ENCODE measurements at regions not wholly inside any gene's neighbourhood (a gene's known extent, or its start where the extent isn't known, plus 50 kb on each side); places are given as distances from the start of the nearest gene placed in this dataset.

DNA sequence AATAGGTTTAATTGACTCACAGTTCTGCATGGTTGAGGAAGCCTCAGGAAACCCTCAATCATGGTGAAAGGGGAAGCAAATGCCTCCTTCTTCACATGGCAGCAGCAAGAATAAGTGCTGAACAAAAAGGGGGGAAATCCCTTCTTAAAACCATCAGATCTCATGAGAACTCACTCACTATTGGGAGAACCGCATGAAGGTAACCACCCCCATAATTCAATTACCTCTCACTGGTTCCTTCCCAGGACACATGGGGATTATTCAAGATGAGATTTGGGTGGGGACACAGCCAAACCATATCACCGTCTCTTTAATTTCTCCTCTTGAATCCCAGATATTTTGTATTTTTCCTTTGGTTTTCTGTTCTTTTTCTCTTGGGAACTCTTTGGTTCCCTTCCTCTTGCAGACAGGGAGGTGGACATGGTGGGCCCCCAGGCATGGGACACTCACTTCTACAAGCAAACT, 223.6 kb downstream of the TBXT start:
- ChIA-PET POLR2A (no interaction called here), CTCF (ENCODE audit: low intra/inter-chr PET ratio, low total read pairs) (no interaction called here)
- no peak for FAIRE-seq
- no peaks in the 10 kb centered on the region for H3K79me2 ChIP-seq (ENCODE audit: insufficient read depth, low read length)
- H3K4me1 ChIP-seq (ENCODE audit: insufficient read depth, low read length), result no peaks in the 10 kb centered on the region
- in situ Hi-C loops (cut with HindIII; ENCODE audit: extremely low pct_ligation_motif_present, low pct_unique_long_range_greater_than_20kb), result no loop called here
- intact Hi-C loops (cut with micrococcal nuclease; ENCODE audit: unreplicated experiment), result no loop called here
- H3K36me3 ChIP-seq (replicated peaks in 1 of 2; ENCODE audit: control insufficient read depth in 1 of 2, insufficient read depth in 2 of 2, low read length in 2 of 2), result no peaks in the 10 kb centered on the region
- no peak overlapping the region for H3K9ac ChIP-seq (ENCODE audit: insufficient read depth, low read depth, low read length)
- no peak for ATAC-seq
- DNase-seq (ENCODE audit: low spot score), result no peak
- H4K20me1 ChIP-seq (ENCODE audit: insufficient read depth, low read length), result no peaks in the 10 kb centered on the region
- no peak for TF ChIP-seq ZNF317 (CRISPR knock-in tag; IDR thresholded peaks at IDR 0.05)
- no peak for TF ChIP-seq CEBPB (IDR thresholded peaks at IDR 0.05; ENCODE audit: borderline replicate concordance, low read depth, low read length)
- no peak overlapping the region for H3K27ac ChIP-seq (ENCODE audit: extremely low read length, insufficient read depth, low read length)
- BruUV-seq (replicated peaks), result no TSS peak
- 22% methylated on average over 2 of the region's 2 CpGs for WGBS (ENCODE audit: low lambda C conversion rate)
- H2AFZ ChIP-seq (ENCODE audit: low read length), result no peak overlapping the region
- no peak overlapping the region for H3K4me2 ChIP-seq (ENCODE audit: low read depth, low read length)
- H3K27me3 ChIP-seq (ENCODE audit: control insufficient read depth in 1 of 2, insufficient read depth in 2 of 2, low read length in 2 of 2), result peaks cover under 1 to 8% of the 10 kb centered on the region in 2 experiments; a peak in 2 of 5 replicates
- no peak overlapping the region for H3K4me3 ChIP-seq (replicated peaks in 1 of 3; ENCODE audit: insufficient read depth in 1 of 3, low read depth in 2 of 3, low read length in 3 of 3)
- H3K9me3 ChIP-seq (ENCODE audit: low read length), result no peaks in the 10 kb centered on the region

DNA sequence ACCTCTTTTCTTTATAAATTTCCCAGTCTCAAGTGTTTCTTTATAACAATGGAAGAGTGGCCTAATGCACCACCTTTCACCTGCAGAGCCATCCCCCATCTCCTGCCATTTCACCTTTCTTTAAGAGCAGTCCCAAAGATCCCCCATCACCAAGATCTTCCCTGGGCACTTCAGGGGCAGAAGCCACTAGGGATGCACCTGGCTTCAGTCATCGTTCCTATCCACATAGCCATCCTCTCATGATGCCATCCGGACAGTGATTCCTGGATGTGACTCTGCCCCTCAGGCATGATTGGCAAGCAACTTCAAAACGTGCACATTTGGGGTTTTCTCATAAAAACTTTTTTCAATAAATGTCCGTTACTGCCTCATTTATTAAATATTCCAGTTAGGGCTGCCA, 225.9 kb downstream of the TBXT start:
- no peak for DNase-seq (ENCODE audit: low spot score)
- 0 out of 5 replicates have a peak, but pooled peaks cover 0 to 3% of the 10 kb centered on the region in 2 experiments for H3K27me3 ChIP-seq (ENCODE audit: control insufficient read depth in 1 of 2, insufficient read depth in 2 of 2, low read length in 2 of 2)
- ChIA-PET CTCF (ENCODE audit: low intra/inter-chr PET ratio, low total read pairs) (no interaction called here), POLR2A (no interaction called here)
- H3K9ac ChIP-seq (ENCODE audit: insufficient read depth, low read depth, low read length), result no peak overlapping the region
- H3K36me3 ChIP-seq (replicated peaks in 1 of 2; ENCODE audit: control insufficient read depth in 1 of 2, insufficient read depth in 2 of 2, low read length in 2 of 2), result no peaks in the 10 kb centered on the region
- H3K27ac ChIP-seq (ENCODE audit: extremely low read length, insufficient read depth, low read length), result no peak overlapping the region
- no peak overlapping the region for H3K4me2 ChIP-seq (ENCODE audit: low read depth, low read length)
- BruUV-seq (replicated peaks), result no TSS peak
- WGBS (ENCODE audit: low lambda C conversion rate), result 23% methylated on average over 4 of the region's 4 CpGs
- no peaks in the 10 kb centered on the region for H4K20me1 ChIP-seq (ENCODE audit: insufficient read depth, low read length)
- ATAC-seq, result no peak
- no peak overlapping the region for H2AFZ ChIP-seq (ENCODE audit: low read length)
- no peak overlapping the region for H3K4me3 ChIP-seq (replicated peaks in 1 of 3; ENCODE audit: insufficient read depth in 1 of 3, low read depth in 2 of 3, low read length in 3 of 3)
- H3K79me2 ChIP-seq (ENCODE audit: insufficient read depth, low read length), result no peaks in the 10 kb centered on the region
- no peaks in the 10 kb centered on the region for H3K4me1 ChIP-seq (ENCODE audit: insufficient read depth, low read length)
- TF ChIP-seq ATF7-NPFF (CRISPR knock-in tag; IDR thresholded peaks at IDR 0.05; ENCODE audit: low read depth) (no peak), PCBP2 (optimal IDR thresholded peaks at IDR 0.05; ENCODE audit: low read depth, low read length, poor library complexity, severe bottlenecking) (no peak), KDM6A (CRISPR knock-in tag; IDR thresholded peaks at IDR 0.05; ENCODE audit: low read depth) (no peak), SETDB1 (CRISPR knock-in tag; IDR thresholded peaks at IDR 0.05; ENCODE audit: borderline replicate concordance) (no peak), SRSF4 (IDR thresholded peaks at IDR 0.05; ENCODE audit: low read depth, low read length, poor library complexity, severe bottlenecking) (no peak)
- H3K9me3 ChIP-seq (ENCODE audit: low read length), result no peaks in the 10 kb centered on the region
- intact Hi-C loops (cut with micrococcal nuclease; ENCODE audit: unreplicated experiment), result no loop called here
- no peak for FAIRE-seq
- in situ Hi-C loops (cut with HindIII; ENCODE audit: extremely low pct_ligation_motif_present, low pct_unique_long_range_greater_than_20kb), result no loop called here
